Endothelial cell of umbilical vein (primary cell): ENCODE measurements at regions not wholly inside any gene's neighbourhood (a gene's known extent, or its start where the extent isn't known, plus 50 kb on each side); places are given as distances from the start of the nearest gene placed in this dataset.

Source experiments
- BruUV-seq: library from RNA; stranded (reverse); fragments of 400-500 nt; replicated peaks from 2 replicates; lab custom pipeline; 2021; lab: Mats Ljungman, UMichigan
- CTCF ChIA-PET: fragments of 300-600, 350-600 bp; sonication (Branson Sonifier 250); formaldehyde crosslinking; loops from one replicate; lab custom pipeline; 2021; ENCODE audit warnings: antibody characterized with exemption, inconsistent platforms; lab: Charles Lee
- POLR2A ChIA-PET: fragments of 300-600, 350-600 bp; sonication (Branson Sonifier 250); formaldehyde crosslinking; loops from one replicate; lab custom pipeline; 2021; ENCODE audit warnings: antibody characterized with exemption, inconsistent platforms; lab: Charles Lee
- DNase-seq: peaks from one replicate; pipeline ENCODE4 v3.0.0-alpha.2; 2011; ENCODE audit warnings: low read depth, low spot score
- FAIRE-seq: peaks from 2 replicates; lab custom pipeline; 2011; peaks lifted over from hg19 to GRCh38; lab: Jason Lieb, UNC
- H2AFZ ChIP-seq: 2 replicates; pipeline ENCODE4 v1.6.0; 2012; ENCODE audit warnings: low read depth, low read length, control low read depth, inconsistent platforms
- H3K27ac ChIP-seq: 2 replicates; pipeline ENCODE4 v1.5.1; 2011; ENCODE audit warnings: low read depth, mild to moderate bottlenecking, control low read depth, low read length, moderate library complexity; ENCODE audit not compliant: insufficient read depth
- H3K27me3 ChIP-seq, 2 experiments: 2 replicates each; pipeline versions ENCODE4 v1.6.0 to v1.6.1; 2011; ENCODE audit warnings: low read length in 2 of 2, mixed read lengths in 1 of 2; ENCODE audit not compliant: control insufficient read depth in 2 of 2, insufficient read depth in 2 of 2
- H3K36me3 ChIP-seq, 2 experiments: 2 replicates in 1 of 2; 3 replicates in 1 of 2; pipeline ENCODE4 v1.5.1; 2011; ENCODE audit warnings: low read length in 2 of 2, mild to moderate bottlenecking in 1 of 2, moderate library complexity in 1 of 2; ENCODE audit not compliant: control insufficient read depth in 2 of 2, insufficient read depth in 2 of 2; ENCODE audit errors: extremely low read depth in 1 of 2
- H3K4me1 ChIP-seq: 3 replicates; pipeline ENCODE4 v1.5.1; 2011; ENCODE audit warnings: mild to moderate bottlenecking, low read length; ENCODE audit not compliant: control insufficient read depth, insufficient read depth; ENCODE audit errors: extremely low read depth
- H3K4me2 ChIP-seq: 2 replicates; pipeline ENCODE4 v1.6.1; 2011; ENCODE audit warnings: low read length, control low read depth, mixed read lengths; ENCODE audit not compliant: insufficient read depth
- H3K4me3 ChIP-seq, 3 experiments: fragments of 200-600 bp in 1 of 3; sonication (generic), shearing (Covaris generic) in 1 of 3; replicated peaks in 1 of 3; 2 replicates each; pipeline ENCODE4 v1.5.1; 2011 to 2016; ENCODE audit warnings: control low read depth in 3 of 3, low read length in 3 of 3, mild to moderate bottlenecking in 2 of 3, inconsistent platforms in 1 of 3, low read depth in 1 of 3, moderate library complexity in 1 of 3; ENCODE audit not compliant: insufficient read depth in 1 of 3
- H3K79me2 ChIP-seq: 2 replicates; pipeline ENCODE4 v1.6.0; 2012; ENCODE audit warnings: low read length, inconsistent platforms; ENCODE audit not compliant: control insufficient read depth, insufficient read depth
- H3K9ac ChIP-seq: replicated peaks from 2 replicates; pipeline ENCODE3; 2011; ENCODE audit warnings: low read length, control low read depth; ENCODE audit not compliant: insufficient read depth; ENCODE audit errors: extremely low read depth
- H3K9me1 ChIP-seq: replicated peaks from 3 replicates; pipeline ENCODE4 v1.6.0; 2011; ENCODE audit warnings: mild to moderate bottlenecking, low read length; ENCODE audit not compliant: control insufficient read depth, insufficient read depth; ENCODE audit errors: extremely low read depth
- H3K9me3 ChIP-seq: replicated peaks from 2 replicates; pipeline ENCODE4 v1.5.1; 2012; ENCODE audit warnings: low read length, inconsistent platforms; ENCODE audit not compliant: control insufficient read depth, insufficient read depth
- H4K20me1 ChIP-seq: replicated peaks from 2 replicates; pipeline ENCODE3; 2011; ENCODE audit warnings: mild to moderate bottlenecking, low read length; ENCODE audit not compliant: control insufficient read depth, insufficient read depth; ENCODE audit errors: extremely low read depth
- EZH2 ChIP-seq: IDR thresholded peaks from 2 replicates; pipeline ENCODE4 v1.6.1; 2012; ENCODE audit warnings: borderline replicate concordance, low read depth, mild to moderate bottlenecking, moderate library complexity, low read length, inconsistent platforms; ENCODE audit not compliant: severe bottlenecking
- FOS ChIP-seq: IDR thresholded peaks from 2 replicates; pipeline ENCODE4 v1.6.1; 2011; ENCODE audit warnings: mild to moderate bottlenecking, low read length, moderate library complexity, borderline replicate concordance; ENCODE audit not compliant: insufficient read depth
- GATA2 ChIP-seq: IDR thresholded peaks from 2 replicates; pipeline ENCODE4 v1.7.0; 2011; ENCODE audit warnings: low read depth, mild to moderate bottlenecking, moderate library complexity, mixed read lengths, low read length; ENCODE audit not compliant: insufficient read length, insufficient read depth
- JUN ChIP-seq: IDR thresholded peaks from 2 replicates; pipeline ENCODE4 v1.6.1; 2011; ENCODE audit warnings: borderline replicate concordance, low read depth; ENCODE audit not compliant: insufficient read length, insufficient read depth
- MYC ChIP-seq: IDR thresholded peaks from one replicate; pipeline ENCODE4 v1.6.1; 2011; ENCODE audit warnings: mild to moderate bottlenecking, low read depth, low read length
- POLR2A ChIP-seq: IDR thresholded peaks from 2 replicates; pipeline ENCODE4 v1.6.1; 2012; ENCODE audit warnings: low read depth, mild to moderate bottlenecking, control low read depth, low read length
- POLR2AphosphoS5 ChIP-seq: IDR thresholded peaks from 2 replicates; pipeline ENCODE4 v1.6.1; 2012; ENCODE audit warnings: low read depth, mild to moderate bottlenecking, control low read depth, low read length, moderate library complexity; ENCODE audit not compliant: insufficient read depth
- dilution Hi-C: fragments of 300-500 bp; cut with MboI; formaldehyde crosslinking; loops from one replicate; pipeline ENCODE4 v1.15.0; 2019; ENCODE audit warnings: low sequenced_read_pairs; ENCODE audit not compliant: extremely low pct_ligation_motif_present
- intact Hi-C: fragments of 100-400 bp; cut with micrococcal nuclease; formaldehyde crosslinking; loops from one replicate; pipeline ENCODE4 v1.10.0; 2022
- TF ChIP-seq, protein P1 (sequence below): IDR thresholded peaks from 2 replicates; pipeline ENCODE4 v1.6.1; 2011; ENCODE audit not compliant: insufficient read depth, insufficient read length
- TF ChIP-seq, protein P2 (sequence below), 2 donors: IDR thresholded peaks; 1 replicate in 1 of 2; 2 replicates in 1 of 2; pipeline ENCODE4 v1.5.1; 2011; ENCODE audit warnings: low read length in 2 of 2, mild to moderate bottlenecking in 2 of 2, moderate library complexity in 2 of 2, control low read depth in 1 of 2, inconsistent platforms in 1 of 2, low read depth in 1 of 2; ENCODE audit not compliant: insufficient read depth in 1 of 2; ENCODE audit errors: extremely low read depth in 1 of 2

DNA sequence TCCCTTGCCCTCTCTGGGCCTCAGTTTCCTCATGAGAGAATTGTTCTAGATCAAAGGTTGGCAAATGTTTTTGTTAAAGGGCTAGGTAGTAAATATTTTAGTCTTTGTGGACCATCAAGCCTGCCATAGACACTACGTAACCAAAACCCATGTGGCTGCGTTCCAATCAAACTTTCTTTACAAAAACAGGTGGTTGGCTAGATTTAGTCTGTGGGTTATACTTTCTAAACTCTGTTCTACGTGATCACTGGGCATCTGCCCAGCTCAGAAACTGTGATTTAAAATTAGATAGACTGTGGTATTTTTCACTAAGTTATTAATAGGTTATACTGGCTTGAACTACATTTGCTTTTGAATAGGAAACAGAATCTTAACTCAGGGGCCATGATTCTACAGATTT is 149.8 kb upstream of the DCC start:
- no peaks in the 10 kb centered on the region for H3K4me1 ChIP-seq
- no peaks in the 10 kb centered on the region for H3K79me2 ChIP-seq
- TF ChIP-seq EZH2 (no peak), POLR2A (no peak), JUN (no peak), MYC (no peak), GATA2 (no peak), FOS (no peak), POLR2AphosphoS5 (no peak)
- TF ChIP-seq, protein P1, sequence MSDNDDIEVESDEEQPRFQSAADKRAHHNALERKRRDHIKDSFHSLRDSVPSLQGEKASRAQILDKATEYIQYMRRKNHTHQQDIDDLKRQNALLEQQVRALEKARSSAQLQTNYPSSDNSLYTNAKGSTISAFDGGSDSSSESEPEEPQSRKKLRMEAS = no peak
- TF ChIP-seq, protein P2, sequence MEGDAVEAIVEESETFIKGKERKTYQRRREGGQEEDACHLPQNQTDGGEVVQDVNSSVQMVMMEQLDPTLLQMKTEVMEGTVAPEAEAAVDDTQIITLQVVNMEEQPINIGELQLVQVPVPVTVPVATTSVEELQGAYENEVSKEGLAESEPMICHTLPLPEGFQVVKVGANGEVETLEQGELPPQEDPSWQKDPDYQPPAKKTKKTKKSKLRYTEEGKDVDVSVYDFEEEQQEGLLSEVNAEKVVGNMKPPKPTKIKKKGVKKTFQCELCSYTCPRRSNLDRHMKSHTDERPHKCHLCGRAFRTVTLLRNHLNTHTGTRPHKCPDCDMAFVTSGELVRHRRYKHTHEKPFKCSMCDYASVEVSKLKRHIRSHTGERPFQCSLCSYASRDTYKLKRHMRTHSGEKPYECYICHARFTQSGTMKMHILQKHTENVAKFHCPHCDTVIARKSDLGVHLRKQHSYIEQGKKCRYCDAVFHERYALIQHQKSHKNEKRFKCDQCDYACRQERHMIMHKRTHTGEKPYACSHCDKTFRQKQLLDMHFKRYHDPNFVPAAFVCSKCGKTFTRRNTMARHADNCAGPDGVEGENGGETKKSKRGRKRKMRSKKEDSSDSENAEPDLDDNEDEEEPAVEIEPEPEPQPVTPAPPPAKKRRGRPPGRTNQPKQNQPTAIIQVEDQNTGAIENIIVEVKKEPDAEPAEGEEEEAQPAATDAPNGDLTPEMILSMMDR (IDR thresholded peaks at IDR 0.05; ENCODE audit: extremely low read depth in 1 of 2, insufficient read depth in 1 of 2, low read depth in 1 of 2, low read length in 2 of 2) = no peak
- H3K27me3 ChIP-seq = no peaks in the 10 kb centered on the region
- no peak overlapping the region for H3K4me2 ChIP-seq
- peaks cover 6% of the 10 kb centered on the region for H3K9me3 ChIP-seq
- H4K20me1 ChIP-seq = no peaks in the 10 kb centered on the region
- H3K4me3 ChIP-seq = no peak overlapping the region
- no peak overlapping the region for H2AFZ ChIP-seq
- no peak overlapping the region for H3K9ac ChIP-seq
- FAIRE-seq (no peak), DNase-seq (no peak)
- no peak overlapping the region for H3K27ac ChIP-seq
- H3K9me1 ChIP-seq = no peaks in the 10 kb centered on the region
- CTCF ChIA-PET = no interaction called here
- intact Hi-C loops (no loop called here), dilution Hi-C loops (no loop called here)
- BruUV-seq = no TSS peak
- POLR2A ChIA-PET = no interaction called here
- no peaks in the 10 kb centered on the region for H3K36me3 ChIP-seq
